GM18873 (cell line): ENCODE measurements at regions not wholly inside any gene's neighbourhood (a gene's known extent, or its start where the extent isn't known, plus 50 kb on each side); places are given as distances from the start of the nearest gene placed in this dataset.

Experiments
- ATAC-seq: cut with Tn5 transposase; IDR thresholded peaks from one replicate; pipeline ENCODE4 v1.9.1; 2021; ENCODE audit warnings: mild to moderate bottlenecking, moderate library complexity, moderate number of reproducible peaks; ENCODE audit not compliant: unreplicated experiment, low FRiP score

- ATAC-seq = no peak
Measured at GRCh38 chr7:84509522-84509921, 314.9 kb upstream of the SEMA3A start.

- no peak for ATAC-seq
Measured at GRCh38 chr7:84508606-84509005, 314.0 kb upstream of the SEMA3A start.

DNA sequence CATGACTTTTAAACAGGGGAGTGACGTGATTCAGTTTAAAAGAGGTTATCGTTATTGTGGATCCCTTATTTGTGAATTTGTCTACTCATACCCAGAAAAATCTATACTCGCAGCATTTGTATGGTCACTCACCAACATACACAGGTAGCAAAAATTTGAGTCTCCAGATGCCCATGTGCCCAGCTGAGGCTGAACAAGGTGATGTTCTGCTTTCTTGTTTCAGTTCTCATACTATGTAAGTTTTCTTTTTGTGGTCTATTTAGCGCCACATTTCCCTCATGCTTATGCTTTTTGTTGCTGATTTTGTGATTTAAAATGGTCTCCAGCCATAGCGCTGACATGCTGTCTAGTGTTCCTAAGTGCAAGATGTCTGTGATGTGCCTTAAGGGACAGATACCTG lies 312.9 kb upstream of the SEMA3A start:
- ATAC-seq = no peak

DNA sequence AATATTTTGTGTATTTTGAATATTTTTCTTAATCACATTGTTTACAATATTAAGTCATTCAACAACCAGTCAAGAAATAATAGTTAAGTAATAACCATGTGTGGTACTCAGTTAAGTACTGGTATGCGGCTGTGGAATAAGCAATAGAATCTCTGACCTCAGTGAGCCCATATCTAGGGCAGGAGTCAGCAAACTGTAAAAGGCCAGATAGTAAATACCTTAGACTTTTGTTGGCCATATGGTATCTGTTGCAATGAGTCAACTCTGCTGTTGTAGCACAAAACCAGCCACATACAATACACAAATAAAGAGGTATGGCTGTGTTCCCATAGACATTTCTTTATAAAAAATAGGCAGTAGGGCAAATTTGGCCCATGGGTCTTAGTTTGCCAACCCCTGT lies 311.6 kb upstream of the SEMA3A start:
- ATAC-seq = no peak

- ATAC-seq = no peak
Measured at GRCh38 chr7:84502239-84502638, 307.6 kb upstream of the SEMA3A start.

DNA sequence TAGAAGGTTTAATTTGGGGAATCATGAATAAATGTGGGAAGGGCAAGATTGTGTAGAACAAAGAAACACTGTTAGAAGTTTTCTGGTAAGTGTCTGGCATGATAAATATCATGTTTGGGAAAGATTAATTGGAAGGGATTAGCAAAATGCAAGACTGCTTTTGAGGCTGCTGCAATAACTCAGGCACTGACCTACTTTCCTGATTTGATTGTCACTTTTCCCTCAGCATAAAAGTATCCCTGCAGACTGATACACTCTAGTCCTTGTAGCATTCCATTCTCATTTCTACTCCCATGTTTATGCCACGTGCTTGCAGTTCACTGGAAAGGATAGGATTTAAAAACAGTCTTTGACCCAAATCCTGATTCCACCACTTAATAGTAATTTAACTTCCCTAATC lies 303.3 kb upstream of the SEMA3A start:
- no peak for ATAC-seq

DNA sequence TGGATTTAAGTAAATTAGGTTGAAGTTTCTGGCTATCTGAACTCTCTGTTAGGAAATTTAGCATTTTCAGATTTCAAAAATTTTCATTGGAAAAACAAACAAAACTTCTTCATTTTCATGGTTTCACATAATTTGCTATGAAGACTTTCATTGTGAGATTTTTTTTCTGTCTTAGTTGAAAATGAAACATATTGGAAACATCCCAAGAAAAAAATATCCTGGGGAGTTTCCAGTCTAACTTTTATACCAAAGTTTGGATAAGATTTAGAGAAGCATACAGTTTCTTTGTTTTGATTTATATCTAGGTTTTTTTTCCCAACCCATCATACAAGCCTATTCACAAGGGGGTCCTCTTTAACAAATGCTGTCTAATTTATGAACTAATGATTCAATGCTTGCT lies 300.5 kb upstream of the SEMA3A start:
- ATAC-seq = no peak

GRCh38 chr7:84492098-84493034 lies 297.8 kb upstream of the SEMA3A start:
- no peak for ATAC-seq

GRCh38 chr7:84490661-84491060 lies 296.1 kb upstream of the SEMA3A start:
- ATAC-seq = no peak

DNA sequence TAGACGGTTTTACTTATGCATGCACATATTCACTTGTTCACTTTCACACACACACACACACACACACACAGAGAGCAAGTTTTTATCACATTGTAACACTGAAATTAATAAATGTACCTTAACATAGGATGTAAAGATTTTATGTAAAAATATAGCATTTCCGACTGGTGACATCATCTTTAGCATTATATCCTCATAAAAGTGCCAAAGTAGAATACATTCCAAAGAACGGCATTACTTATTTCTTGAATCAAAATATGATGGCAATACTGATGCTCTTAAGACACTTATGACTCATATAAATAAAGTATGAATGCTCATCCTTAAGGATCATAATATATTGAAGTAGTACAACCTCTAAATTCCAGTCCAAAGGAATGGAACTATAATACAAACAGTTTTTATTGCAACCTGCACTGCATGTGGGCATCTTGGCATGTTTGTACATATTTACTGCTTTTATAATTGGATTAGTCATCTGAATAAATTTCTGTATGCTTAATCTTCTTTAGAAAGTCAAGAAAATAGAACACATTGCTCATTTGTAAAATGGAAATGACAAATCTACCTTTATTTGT lies 290.0 kb upstream of the SEMA3A start:
- ATAC-seq = no peak

GRCh38 chr7:84482476-84482875 lies 287.9 kb upstream of the SEMA3A start:
- ATAC-seq = no peak

GRCh38 chr7:84479059-84479458 lies 284.5 kb upstream of the SEMA3A start:
- ATAC-seq = no peak

DNA sequence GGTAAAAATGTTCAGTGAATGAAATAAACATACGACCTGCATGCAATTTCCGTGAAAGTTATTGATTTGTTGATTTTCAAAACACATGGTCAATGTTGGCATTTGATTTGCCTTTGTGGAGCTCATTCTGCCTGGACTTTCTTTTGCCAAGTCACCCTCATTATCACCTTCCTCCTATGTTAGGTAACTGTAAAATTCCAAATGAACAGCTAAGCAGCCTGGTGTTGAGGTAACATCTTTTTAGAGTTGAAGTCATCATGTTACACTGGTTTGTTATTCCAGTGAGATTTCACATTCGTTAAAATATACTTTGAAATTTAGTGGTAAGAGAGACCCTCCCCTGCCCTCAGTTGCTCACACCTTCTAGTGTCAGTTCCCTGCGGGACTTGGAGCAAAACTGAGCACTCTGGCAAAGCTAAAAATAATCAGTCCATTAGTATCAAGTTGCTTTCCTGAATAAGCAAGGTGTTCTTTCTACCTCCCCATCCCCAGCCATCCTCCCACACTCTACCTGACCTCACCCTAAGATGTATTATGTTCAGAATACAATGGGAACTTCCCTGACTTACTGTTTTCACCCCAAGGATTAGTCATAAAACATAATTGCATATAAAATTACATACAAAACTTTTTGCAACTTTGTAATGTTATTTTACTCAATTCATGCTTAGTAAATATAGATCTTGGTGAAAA lies 283.3 kb upstream of the SEMA3A start:
- no peak for ATAC-seq

DNA sequence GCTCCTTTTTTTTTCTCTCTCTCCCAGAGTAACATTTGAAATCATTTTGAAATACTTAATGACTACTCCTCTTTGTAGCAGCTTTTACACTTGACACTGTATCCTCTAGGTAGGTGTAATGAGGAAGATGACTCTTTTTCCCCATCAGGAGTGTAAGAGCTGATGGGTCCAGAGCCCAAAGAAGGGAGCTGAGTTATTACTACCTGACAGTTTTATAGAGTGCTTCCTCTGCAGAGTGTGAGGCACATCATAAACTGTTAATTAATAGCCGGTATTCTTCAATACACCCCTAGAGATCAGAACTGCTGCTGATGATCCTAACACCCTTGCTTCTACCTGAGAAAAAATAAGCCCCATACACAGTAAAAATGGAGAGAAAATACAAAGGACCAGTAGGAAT lies 279.8 kb upstream of the SEMA3A start:
- ATAC-seq = no peak

DNA sequence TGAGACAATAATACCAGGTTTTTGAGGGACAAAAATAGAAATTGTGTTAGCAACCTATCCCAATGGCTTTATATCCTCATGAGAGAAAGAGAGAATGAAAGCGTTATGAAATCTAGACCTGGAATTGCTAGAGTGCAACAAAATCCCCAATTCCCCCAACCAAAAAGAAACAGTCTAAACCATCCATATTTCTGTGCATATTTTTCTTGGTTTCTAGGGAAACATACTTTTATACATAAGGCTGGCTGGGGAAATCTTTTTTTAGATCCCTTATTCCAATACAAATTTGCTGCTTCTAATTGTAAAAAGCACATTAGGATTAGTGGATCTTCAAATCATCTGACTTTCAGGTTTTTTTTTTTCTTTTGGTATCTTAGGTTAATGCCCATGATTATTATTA lies 277.0 kb upstream of the SEMA3A start:
- no peak for ATAC-seq

GRCh38 chr7:84469034-84469433 lies 274.4 kb upstream of the SEMA3A start:
- no peak for ATAC-seq

- ATAC-seq = no peak
Measured at GRCh38 chr7:84462259-84462658, 267.7 kb upstream of the SEMA3A start.

GRCh38 chr7:84461093-84461492 lies 266.5 kb upstream of the SEMA3A start:
- ATAC-seq = no peak

- no peak for ATAC-seq
Measured at GRCh38 chr7:84455788-84456187, 261.2 kb upstream of the SEMA3A start.

DNA sequence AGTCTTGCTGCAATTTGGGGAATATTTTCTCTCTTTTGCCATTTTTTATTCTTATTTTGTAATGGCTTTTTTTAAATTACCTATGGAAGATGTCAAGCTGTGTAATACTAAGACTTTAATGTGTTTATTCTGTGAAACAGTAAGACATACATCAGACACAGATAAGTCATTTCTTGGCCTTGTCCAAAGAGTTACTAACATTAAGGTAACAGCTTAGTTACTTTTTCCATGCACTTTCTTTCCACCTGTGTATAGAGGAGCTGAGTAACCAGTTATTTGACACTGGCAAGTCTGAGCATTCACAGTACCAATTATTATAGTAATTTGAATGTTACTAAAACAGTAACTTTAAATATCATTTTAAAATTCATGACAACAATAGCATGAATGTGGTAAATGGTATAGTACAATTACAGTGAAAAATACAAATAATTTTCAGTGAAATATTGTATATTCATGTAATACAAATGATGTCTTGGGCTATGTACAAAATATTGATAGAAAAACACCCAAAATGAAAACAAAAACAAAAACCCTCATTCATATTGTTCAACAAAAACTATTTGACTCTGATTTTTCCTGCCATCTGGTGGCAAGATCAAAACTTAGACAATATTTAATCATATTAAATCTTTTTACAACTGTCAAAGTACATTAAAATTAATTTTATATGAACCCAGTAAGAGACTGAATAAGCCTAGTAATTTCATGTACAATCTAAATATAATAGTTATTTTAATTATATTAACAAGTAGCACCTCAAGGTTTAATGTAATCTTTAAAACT lies 259.8 kb upstream of the SEMA3A start:
- no peak for ATAC-seq

DNA sequence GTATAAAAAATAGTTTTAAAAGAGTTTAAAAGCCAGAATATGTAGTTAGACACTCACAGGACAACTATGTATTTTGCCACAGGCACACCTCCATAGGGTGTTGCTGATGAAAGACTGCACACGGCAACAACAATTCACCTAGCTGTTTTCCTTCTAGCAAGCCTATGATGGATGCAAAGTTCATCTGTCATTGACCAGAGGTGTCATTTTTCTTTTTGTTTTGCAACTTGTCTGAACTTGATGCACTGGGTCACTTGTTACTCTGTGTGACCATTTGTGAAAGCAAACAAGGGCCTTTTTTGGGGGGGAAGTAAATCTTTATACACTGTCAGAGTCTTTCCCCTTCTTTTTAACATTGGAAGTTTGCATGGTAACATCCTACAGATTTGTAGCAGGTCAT lies 258.0 kb upstream of the SEMA3A start:
- ATAC-seq = no peak
